ENCODE measurements at regions not wholly inside any gene's neighbourhood (a gene's known extent, or its start where the extent isn't known, plus 50 kb on each side); places are given as distances from the start of the nearest gene placed in this dataset.

DNA sequence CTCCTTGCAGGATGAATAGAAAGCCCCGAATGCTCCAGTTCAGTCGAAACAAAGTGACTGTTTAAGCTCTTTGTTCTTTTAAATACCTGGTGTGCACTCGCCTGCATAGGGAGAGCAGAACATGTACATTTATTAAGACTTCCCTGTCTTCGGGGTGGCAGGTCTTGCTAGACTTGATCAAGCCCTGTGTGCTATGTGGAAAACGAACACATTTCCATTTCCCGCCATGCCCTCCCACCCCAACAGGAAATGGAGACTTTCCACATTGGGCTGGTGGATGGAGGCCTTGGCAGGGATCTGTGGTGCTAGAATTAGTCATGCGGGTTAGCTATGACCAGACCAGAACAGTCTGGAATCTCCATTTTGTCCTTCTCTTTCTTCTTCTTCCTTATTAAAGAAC lies 321.0 kb upstream of the THSD7B start:
- no peak overlapping the region for H2BK120ac ChIP-seq (ENCODE audit: low read depth, low read length)
- DNase-seq: no peak
- no peaks in the 10 kb centered on the region for H3K79me1 ChIP-seq (replicated peaks; ENCODE audit: low read length, poor library complexity, severe bottlenecking)
- H3K9me3 ChIP-seq (ENCODE audit: control insufficient read depth, low read length): no peaks in the 10 kb centered on the region
- no peak overlapping the region for H3K9ac ChIP-seq (ENCODE audit: low read length)
- H2AK5ac ChIP-seq (ENCODE audit: low read length, severe bottlenecking): no peak overlapping the region
- H2AFZ ChIP-seq (ENCODE audit: low read depth, low read length): no peak overlapping the region
- H3K27ac ChIP-seq (ENCODE audit: low read length, poor library complexity, severe bottlenecking): no peak overlapping the region
- H3K27me3 ChIP-seq (ENCODE audit: control insufficient read depth in 1 of 2, insufficient read depth in 1 of 2, low read length in 2 of 2): peaks cover 0 to 60% of the 10 kb centered on the region in 2 experiments
- H4K8ac ChIP-seq (ENCODE audit: low read length): no peak overlapping the region
- H2BK12ac ChIP-seq (ENCODE audit: low read length in 2 of 2): no peak overlapping the region
- H2BK15ac ChIP-seq (ENCODE audit: low read depth, poor library complexity, severe bottlenecking): no peak overlapping the region
- no peak overlapping the region for H3K18ac ChIP-seq (ENCODE audit: low read depth in 1 of 2, low read length in 2 of 2)
- no peaks in the 10 kb centered on the region for H3K36me3 ChIP-seq (ENCODE audit: control insufficient read depth in 1 of 2, insufficient read depth in 2 of 2, low read depth in 1 of 2, low read length in 2 of 2)
- no peak overlapping the region for H4K91ac ChIP-seq (ENCODE audit: low read length)
- H3K23ac ChIP-seq (ENCODE audit: low read length in 2 of 2): no peak overlapping the region
- H3K4me2 ChIP-seq (ENCODE audit: low read length, poor library complexity, severe bottlenecking): no peak overlapping the region
- no peak overlapping the region for H3K4ac ChIP-seq (ENCODE audit: low read depth in 1 of 2, low read length in 2 of 2)
- H3K4me1 ChIP-seq (ENCODE audit: control insufficient read depth, insufficient read depth, low read depth, low read length): peaks cover 8% of the 10 kb centered on the region
- H3K14ac ChIP-seq (ENCODE audit: low read length in 2 of 2): no peak overlapping the region
- WGBS: 82% methylated on average over 5 of the region's 7 CpGs
- no peak overlapping the region for H3K4me3 ChIP-seq (ENCODE audit: insufficient read depth in 1 of 2, low read depth in 1 of 2, low read length in 2 of 2)
- no peak overlapping the region for H2BK5ac ChIP-seq (ENCODE audit: low read depth, low read length, poor library complexity, severe bottlenecking)

DNA sequence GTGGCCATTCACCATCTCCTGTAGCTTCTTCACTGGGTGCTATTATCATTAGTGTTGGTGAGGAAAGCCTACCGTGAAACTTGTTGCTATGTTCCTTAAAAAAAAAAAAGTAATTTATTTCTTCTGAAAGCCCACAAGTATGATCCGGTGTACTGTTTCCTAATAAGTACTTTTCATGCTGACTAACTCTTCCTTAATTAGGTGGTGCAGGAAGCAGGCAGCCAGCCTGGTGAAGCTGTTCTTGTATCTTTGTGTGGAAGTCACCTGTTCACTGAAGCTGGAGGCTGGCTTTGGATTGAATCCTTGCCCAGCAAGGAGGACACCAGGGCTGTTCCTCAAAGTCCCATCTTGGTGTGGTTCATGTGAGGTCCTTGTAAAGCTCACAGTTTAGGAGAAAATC lies 321.7 kb upstream of the THSD7B start:
- Histone ChIP-seq H3K9ac (ENCODE audit: low read length) (no peak overlapping the region), H3K4me2 (ENCODE audit: low read length, poor library complexity, severe bottlenecking) (no peak overlapping the region), H3K36me3 (ENCODE audit: control insufficient read depth in 1 of 2, insufficient read depth in 2 of 2, low read depth in 1 of 2, low read length in 2 of 2) (no peaks in the 10 kb centered on the region), H3K23ac (ENCODE audit: low read length in 2 of 2) (no peak overlapping the region), H4K91ac (ENCODE audit: low read length) (no peak overlapping the region), H3K4ac (ENCODE audit: low read depth in 1 of 2, low read length in 2 of 2) (no peak overlapping the region), H2BK120ac (ENCODE audit: low read depth, low read length) (no peak overlapping the region), H3K18ac (ENCODE audit: low read depth in 1 of 2, low read length in 2 of 2) (no peak overlapping the region), H2BK15ac (ENCODE audit: low read depth, poor library complexity, severe bottlenecking) (no peak overlapping the region), H3K9me3 (ENCODE audit: control insufficient read depth, low read length) (no peaks in the 10 kb centered on the region), H3K14ac (ENCODE audit: low read length in 2 of 2) (no peak overlapping the region), H2AFZ (ENCODE audit: low read depth, low read length) (no peak overlapping the region), H3K4me3 (ENCODE audit: insufficient read depth in 1 of 2, low read depth in 1 of 2, low read length in 2 of 2) (no peak overlapping the region), H3K4me1 (ENCODE audit: control insufficient read depth, insufficient read depth, low read depth, low read length) (peaks cover 4% of the 10 kb centered on the region), H3K27ac (ENCODE audit: low read length, poor library complexity, severe bottlenecking) (no peak overlapping the region), H4K8ac (ENCODE audit: low read length) (no peak overlapping the region), H2BK12ac (ENCODE audit: low read length in 2 of 2) (no peak overlapping the region), H2BK5ac (ENCODE audit: low read depth, low read length, poor library complexity, severe bottlenecking) (no peak overlapping the region), H3K27me3 (ENCODE audit: control insufficient read depth in 1 of 2, insufficient read depth in 1 of 2, low read length in 2 of 2) (peaks cover 0 to 61% of the 10 kb centered on the region in 2 experiments), H3K79me1 (replicated peaks; ENCODE audit: low read length, poor library complexity, severe bottlenecking) (no peaks in the 10 kb centered on the region), H2AK5ac (ENCODE audit: low read length, severe bottlenecking) (no peak overlapping the region)
- no peak for DNase-seq
- 90% methylated on average over 2 of the region's 2 CpGs for WGBS

GRCh38 chr2:136441979-136442714 lies 323.2 kb upstream of the THSD7B start:
- 69% methylated on average over 6 of the region's 9 CpGs for WGBS
- H3K9me3 ChIP-seq (ENCODE audit: control insufficient read depth, low read length): no peaks in the 10 kb centered on the region
- H3K4me3 ChIP-seq (ENCODE audit: insufficient read depth in 1 of 2, low read depth in 1 of 2, low read length in 2 of 2): no peak overlapping the region
- H3K14ac ChIP-seq (ENCODE audit: low read length in 2 of 2): no peak overlapping the region
- H2BK12ac ChIP-seq (ENCODE audit: low read length in 2 of 2): no peak overlapping the region
- H3K4me2 ChIP-seq (ENCODE audit: low read length, poor library complexity, severe bottlenecking): no peak overlapping the region
- no peak overlapping the region for H2AFZ ChIP-seq (ENCODE audit: low read depth, low read length)
- H4K8ac ChIP-seq (ENCODE audit: low read length): no peak overlapping the region
- H3K36me3 ChIP-seq (ENCODE audit: control insufficient read depth in 1 of 2, insufficient read depth in 2 of 2, low read depth in 1 of 2, low read length in 2 of 2): no peaks in the 10 kb centered on the region
- no peak overlapping the region for H3K9ac ChIP-seq (ENCODE audit: low read length)
- peaks cover 1% of the 10 kb centered on the region for H3K4me1 ChIP-seq (ENCODE audit: control insufficient read depth, insufficient read depth, low read depth, low read length)
- H2BK5ac ChIP-seq (ENCODE audit: low read depth, low read length, poor library complexity, severe bottlenecking): no peak overlapping the region
- peaks cover 0 to 68% of the 10 kb centered on the region in 2 experiments for H3K27me3 ChIP-seq (ENCODE audit: control insufficient read depth in 1 of 2, insufficient read depth in 1 of 2, low read length in 2 of 2)
- H2AK5ac ChIP-seq (ENCODE audit: low read length, severe bottlenecking): no peak overlapping the region
- no peak overlapping the region for H3K18ac ChIP-seq (ENCODE audit: low read depth in 1 of 2, low read length in 2 of 2)
- H3K23ac ChIP-seq (ENCODE audit: low read length in 2 of 2): no peak overlapping the region
- H3K79me1 ChIP-seq (replicated peaks; ENCODE audit: low read length, poor library complexity, severe bottlenecking): no peaks in the 10 kb centered on the region
- H2BK15ac ChIP-seq (ENCODE audit: low read depth, poor library complexity, severe bottlenecking): no peak overlapping the region
- no peak overlapping the region for H3K27ac ChIP-seq (ENCODE audit: low read length, poor library complexity, severe bottlenecking)
- no peak overlapping the region for H2BK120ac ChIP-seq (ENCODE audit: low read depth, low read length)
- H3K4ac ChIP-seq (ENCODE audit: low read depth in 1 of 2, low read length in 2 of 2): no peak overlapping the region
- no peak for DNase-seq
- no peak overlapping the region for H4K91ac ChIP-seq (ENCODE audit: low read length)

- Histone ChIP-seq H3K23ac (ENCODE audit: low read length in 2 of 2) (no peak overlapping the region), H3K4me2 (ENCODE audit: low read length, poor library complexity, severe bottlenecking) (no peak overlapping the region), H3K9me3 (ENCODE audit: control insufficient read depth, low read length) (no peaks in the 10 kb centered on the region), H3K9ac (ENCODE audit: low read length) (no peak overlapping the region), H3K14ac (ENCODE audit: low read length in 2 of 2) (no peak overlapping the region), H2BK12ac (ENCODE audit: low read length in 2 of 2) (no peak overlapping the region), H2AFZ (ENCODE audit: low read depth, low read length) (no peak overlapping the region), H4K91ac (ENCODE audit: low read length) (no peak overlapping the region), H2BK120ac (ENCODE audit: low read depth, low read length) (no peak overlapping the region), H2AK5ac (ENCODE audit: low read length, severe bottlenecking) (no peak overlapping the region), H3K18ac (ENCODE audit: low read depth in 1 of 2, low read length in 2 of 2) (no peak overlapping the region), H2BK5ac (ENCODE audit: low read depth, low read length, poor library complexity, severe bottlenecking) (no peak overlapping the region), H4K8ac (ENCODE audit: low read length) (no peak overlapping the region), H3K36me3 (ENCODE audit: control insufficient read depth in 1 of 2, insufficient read depth in 2 of 2, low read depth in 1 of 2, low read length in 2 of 2) (no peaks in the 10 kb centered on the region), H3K27ac (ENCODE audit: low read length, poor library complexity, severe bottlenecking) (no peak overlapping the region), H3K4ac (ENCODE audit: low read depth in 1 of 2, low read length in 2 of 2) (no peak overlapping the region), H3K27me3 (ENCODE audit: control insufficient read depth in 1 of 2, insufficient read depth in 1 of 2, low read length in 2 of 2) (peaks cover 0 to 67% of the 10 kb centered on the region in 2 experiments), H3K4me3 (ENCODE audit: insufficient read depth in 1 of 2, low read depth in 1 of 2, low read length in 2 of 2) (no peak overlapping the region), H3K4me1 (ENCODE audit: control insufficient read depth, insufficient read depth, low read depth, low read length) (no peaks in the 10 kb centered on the region), H2BK15ac (ENCODE audit: low read depth, poor library complexity, severe bottlenecking) (no peak overlapping the region), H3K79me1 (replicated peaks; ENCODE audit: low read length, poor library complexity, severe bottlenecking) (no peaks in the 10 kb centered on the region)
- no peak for DNase-seq
- 64% methylated on average over 5 of the region's 5 CpGs for WGBS
Observed at GRCh38 chr2:136439064-136439676, 321.2 kb upstream of the CXCR4 start.
